SK-N-MC (cell line): ENCODE measurements at regions not wholly inside any gene's neighbourhood (a gene's known extent, or its start where the extent isn't known, plus 50 kb on each side); places are given as distances from the start of the nearest gene placed in this dataset.

Experiments
- EZH2 ChIP-seq: fragments of 200-600 bp; sonication (generic); IDR thresholded peaks from one replicate; pipeline ENCODE4 v1.6.1; 2017; ENCODE audit warnings: antibody characterized with exemption
- POLR2AphosphoS5 ChIP-seq: IDR thresholded peaks from 2 replicates; pipeline ENCODE4 v1.6.1; 2012; ENCODE audit warnings: mild to moderate bottlenecking, low read depth, low read length, borderline replicate concordance

DNA sequence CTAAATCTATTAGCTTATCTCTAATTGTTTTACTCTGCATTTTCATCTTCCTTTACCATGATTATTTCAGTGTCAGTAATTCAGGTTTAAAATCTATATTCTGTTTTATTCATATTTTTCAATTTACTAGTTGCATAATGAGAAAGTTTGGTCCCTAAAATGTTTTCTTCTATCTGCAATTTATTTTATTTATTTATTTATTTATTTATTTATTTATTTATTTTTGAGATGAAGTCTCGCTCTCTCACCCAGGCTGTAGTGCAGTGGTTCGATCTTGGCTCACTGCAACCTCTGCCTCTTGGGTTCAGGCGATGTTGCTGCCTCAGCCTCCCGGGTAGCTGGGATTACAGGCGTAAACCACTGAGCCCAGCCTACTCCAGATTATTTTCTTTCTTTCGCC is 1597.3 kb downstream of the CDH8 start:
- no peak for TF ChIP-seq POLR2AphosphoS5
- no peak for TF ChIP-seq EZH2
